ENCODE measurements at regions not wholly inside any gene's neighbourhood (a gene's known extent, or its start where the extent isn't known, plus 50 kb on each side); places are given as distances from the start of the nearest gene placed in this dataset.

DNA sequence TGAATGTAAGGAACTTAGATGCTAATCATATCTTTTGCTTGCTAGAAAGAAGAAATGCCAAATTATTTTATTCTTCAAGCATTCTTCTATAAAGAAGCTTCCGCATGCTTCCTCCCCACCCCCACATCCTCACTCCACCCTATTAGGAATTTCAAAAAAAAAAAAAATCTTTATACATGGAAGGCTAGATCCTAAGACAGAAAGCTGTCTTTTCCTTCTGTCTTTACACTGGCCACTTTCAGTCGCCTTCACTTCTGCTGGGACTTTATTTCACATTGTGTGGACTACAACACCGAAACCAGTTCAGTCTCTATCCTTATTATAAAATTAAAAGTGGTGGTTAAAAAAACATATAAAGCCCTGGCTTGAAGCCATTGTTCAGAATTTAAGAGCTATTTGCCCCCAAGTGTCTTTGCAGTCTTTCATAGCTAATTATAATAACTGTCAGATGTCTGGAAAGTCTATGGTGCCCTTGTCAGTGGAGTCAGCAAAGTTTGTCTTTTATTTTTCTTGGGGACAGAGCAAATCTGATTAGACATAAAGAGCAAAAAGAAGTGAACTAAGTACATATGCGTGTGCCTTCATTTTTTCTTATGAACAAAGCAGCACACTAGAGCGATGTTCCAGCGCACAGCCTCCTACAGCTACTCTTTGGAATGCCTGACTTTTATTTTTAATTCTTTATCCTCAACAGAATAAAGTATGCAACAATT lies 297.7 kb downstream of the PTPRC start:
- TF ChIP-seq ATF2 (tag by site-specific recombination; IDR thresholded peaks at IDR 0.05; ENCODE audit: low read depth): no peak
- no peak for TF ChIP-seq ZNF140 (tag by site-specific recombination; IDR thresholded peaks at IDR 0.05)
- no peak for TF ChIP-seq CTCF (tag by site-specific recombination; IDR thresholded peaks at IDR 0.05)
- TF ChIP-seq RBAK (tag by site-specific recombination; IDR thresholded peaks at IDR 0.05): no peak
- no peak for TF ChIP-seq MZF1 (tag by site-specific recombination; IDR thresholded peaks at IDR 0.05; ENCODE audit: borderline replicate concordance)
- TF ChIP-seq, protein P1, sequence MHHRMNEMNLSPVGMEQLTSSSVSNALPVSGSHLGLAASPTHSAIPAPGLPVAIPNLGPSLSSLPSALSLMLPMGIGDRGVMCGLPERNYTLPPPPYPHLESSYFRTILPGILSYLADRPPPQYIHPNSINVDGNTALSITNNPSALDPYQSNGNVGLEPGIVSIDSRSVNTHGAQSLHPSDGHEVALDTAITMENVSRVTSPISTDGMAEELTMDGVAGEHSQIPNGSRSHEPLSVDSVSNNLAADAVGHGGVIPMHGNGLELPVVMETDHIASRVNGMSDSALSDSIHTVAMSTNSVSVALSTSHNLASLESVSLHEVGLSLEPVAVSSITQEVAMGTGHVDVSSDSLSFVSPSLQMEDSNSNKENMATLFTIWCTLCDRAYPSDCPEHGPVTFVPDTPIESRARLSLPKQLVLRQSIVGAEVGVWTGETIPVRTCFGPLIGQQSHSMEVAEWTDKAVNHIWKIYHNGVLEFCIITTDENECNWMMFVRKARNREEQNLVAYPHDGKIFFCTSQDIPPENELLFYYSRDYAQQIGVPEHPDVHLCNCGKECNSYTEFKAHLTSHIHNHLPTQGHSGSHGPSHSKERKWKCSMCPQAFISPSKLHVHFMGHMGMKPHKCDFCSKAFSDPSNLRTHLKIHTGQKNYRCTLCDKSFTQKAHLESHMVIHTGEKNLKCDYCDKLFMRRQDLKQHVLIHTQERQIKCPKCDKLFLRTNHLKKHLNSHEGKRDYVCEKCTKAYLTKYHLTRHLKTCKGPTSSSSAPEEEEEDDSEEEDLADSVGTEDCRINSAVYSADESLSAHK (tag by site-specific recombination; IDR thresholded peaks at IDR 0.05): no peak
- TF ChIP-seq ZBTB7A (tag by site-specific recombination; IDR thresholded peaks at IDR 0.05; ENCODE audit: low read depth): no peak
- TF ChIP-seq, protein P2, sequence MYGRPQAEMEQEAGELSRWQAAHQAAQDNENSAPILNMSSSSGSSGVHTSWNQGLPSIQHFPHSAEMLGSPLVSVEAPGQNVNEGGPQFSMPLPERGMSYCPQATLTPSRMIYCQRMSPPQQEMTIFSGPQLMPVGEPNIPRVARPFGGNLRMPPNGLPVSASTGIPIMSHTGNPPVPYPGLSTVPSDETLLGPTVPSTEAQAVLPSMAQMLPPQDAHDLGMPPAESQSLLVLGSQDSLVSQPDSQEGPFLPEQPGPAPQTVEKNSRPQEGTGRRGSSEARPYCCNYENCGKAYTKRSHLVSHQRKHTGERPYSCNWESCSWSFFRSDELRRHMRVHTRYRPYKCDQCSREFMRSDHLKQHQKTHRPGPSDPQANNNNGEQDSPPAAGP (tag by site-specific recombination; IDR thresholded peaks at IDR 0.05): no peak
- TF ChIP-seq OSR2 (tag by site-specific recombination; IDR thresholded peaks at IDR 0.05): no peak
- no peak for TF ChIP-seq ZNF274 (IDR thresholded peaks at IDR 0.05; ENCODE audit: low read length)
- TF ChIP-seq ZNF274 (tag by site-specific recombination; IDR thresholded peaks at IDR 0.05; ENCODE audit: borderline replicate concordance): no peak
- no peak for TF ChIP-seq ZSCAN23 (tag by site-specific recombination; IDR thresholded peaks at IDR 0.05)

All from HEK293 (cell line).